Tibial nerve (tissue), 4 donors: ENCODE measurements at regions not wholly inside any gene's neighbourhood (a gene's known extent, or its start where the extent isn't known, plus 50 kb on each side); places are given as distances from the start of the nearest gene placed in this dataset.

ENCODE experiments used
- DNase-seq, 2 donors: peaks; one replicate each; pipeline ENCODE4 v3.0.0-alpha.2; 2019; ENCODE audit warnings: low spot score in 2 of 2
- H3K27ac ChIP-seq, 4 donors: fragments of 200-600 bp; sonication (generic) in 3 of 4; one replicate each; pipeline ENCODE4 v1.5.1; 2017 to 2019; ENCODE audit warnings: mild to moderate bottlenecking in 1 of 4
- H3K27me3 ChIP-seq, 2 donors: fragments of 200-600 bp; sonication (generic) in 1 of 2; one replicate each; pipeline versions ENCODE4 v1.5.1 to v1.6.0; 2017 to 2019
- H3K36me3 ChIP-seq, 3 donors: fragments of 200-600 bp; sonication (generic); one replicate each; pipeline ENCODE4 v1.5.1; 2018 to 2019
- H3K4me1 ChIP-seq, 4 donors: fragments of 200-600 bp; sonication (generic) in 3 of 4; one replicate each; pipeline ENCODE4 v1.5.1; 2017 to 2019
- H3K4me3 ChIP-seq, 4 donors: fragments of 200-600 bp; sonication (generic) in 3 of 4; one replicate each; pipeline ENCODE4 v1.5.1; 2017 to 2019; ENCODE audit warnings: mild to moderate bottlenecking in 1 of 4, moderate library complexity in 1 of 4
- H3K9me3 ChIP-seq, 4 donors: fragments of 200-600 bp; sonication (generic) in 3 of 4; one replicate each; pipeline ENCODE4 v1.5.1; 2017 to 2019
- EP300 ChIP-seq, 2 donors: sonication (generic); formaldehyde crosslinking; IDR thresholded peaks; one replicate each; pipeline ENCODE4 v1.6.1; 2017; ENCODE audit warnings: antibody characterized with exemption in 2 of 2, mild to moderate bottlenecking in 1 of 2
- POLR2A ChIP-seq, 2 donors: fragments of 450-650 bp; IDR thresholded peaks; one replicate each; pipeline ENCODE4 v1.6.1; 2017; ENCODE audit warnings: antibody characterized with exemption in 2 of 2, mild to moderate bottlenecking in 2 of 2, moderate library complexity in 2 of 2
- WGBS, 2 donors: methylation state at CpG; one replicate each; pipeline ENCODE4 v1.1.5; 2018; 5-methylcytosine and 5-hydroxymethylcytosine counted together
- TF ChIP-seq, protein P1 (sequence below), 5 experiments: fragments of 200-600 bp in 3 of 5; fragments of 450-650 bp in 2 of 5; sonication (generic) in 3 of 5; IDR thresholded peaks; one replicate each; pipeline ENCODE4 v1.5.1; 2016 to 2019; ENCODE audit warnings: antibody characterized with exemption in 5 of 5, mild to moderate bottlenecking in 3 of 5, moderate library complexity in 2 of 5

GRCh38 chr7:52726493-52726892 is 308.9 kb upstream of the POM121L12 start:
- WGBS, 2 donors: 78 to 88% methylated on average over 3 of the region's 3 CpGs
- TF ChIP-seq EP300 (IDR thresholded peaks at IDR 0.05): no peak
- no peak for TF ChIP-seq POLR2A (IDR thresholded peaks at IDR 0.05)
- TF ChIP-seq, protein P1, sequence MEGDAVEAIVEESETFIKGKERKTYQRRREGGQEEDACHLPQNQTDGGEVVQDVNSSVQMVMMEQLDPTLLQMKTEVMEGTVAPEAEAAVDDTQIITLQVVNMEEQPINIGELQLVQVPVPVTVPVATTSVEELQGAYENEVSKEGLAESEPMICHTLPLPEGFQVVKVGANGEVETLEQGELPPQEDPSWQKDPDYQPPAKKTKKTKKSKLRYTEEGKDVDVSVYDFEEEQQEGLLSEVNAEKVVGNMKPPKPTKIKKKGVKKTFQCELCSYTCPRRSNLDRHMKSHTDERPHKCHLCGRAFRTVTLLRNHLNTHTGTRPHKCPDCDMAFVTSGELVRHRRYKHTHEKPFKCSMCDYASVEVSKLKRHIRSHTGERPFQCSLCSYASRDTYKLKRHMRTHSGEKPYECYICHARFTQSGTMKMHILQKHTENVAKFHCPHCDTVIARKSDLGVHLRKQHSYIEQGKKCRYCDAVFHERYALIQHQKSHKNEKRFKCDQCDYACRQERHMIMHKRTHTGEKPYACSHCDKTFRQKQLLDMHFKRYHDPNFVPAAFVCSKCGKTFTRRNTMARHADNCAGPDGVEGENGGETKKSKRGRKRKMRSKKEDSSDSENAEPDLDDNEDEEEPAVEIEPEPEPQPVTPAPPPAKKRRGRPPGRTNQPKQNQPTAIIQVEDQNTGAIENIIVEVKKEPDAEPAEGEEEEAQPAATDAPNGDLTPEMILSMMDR (IDR thresholded peaks at IDR 0.05): no peak
- Histone ChIP-seq H3K27ac (no peak overlapping the region), H3K36me3 (no peaks in the 10 kb centered on the region), H3K4me3 (no peak overlapping the region), H3K4me1 (no peaks in the 10 kb centered on the region), H3K27me3 (no peaks in the 10 kb centered on the region), H3K9me3 (no peaks in the 10 kb centered on the region)
- no peak for DNase-seq

DNA sequence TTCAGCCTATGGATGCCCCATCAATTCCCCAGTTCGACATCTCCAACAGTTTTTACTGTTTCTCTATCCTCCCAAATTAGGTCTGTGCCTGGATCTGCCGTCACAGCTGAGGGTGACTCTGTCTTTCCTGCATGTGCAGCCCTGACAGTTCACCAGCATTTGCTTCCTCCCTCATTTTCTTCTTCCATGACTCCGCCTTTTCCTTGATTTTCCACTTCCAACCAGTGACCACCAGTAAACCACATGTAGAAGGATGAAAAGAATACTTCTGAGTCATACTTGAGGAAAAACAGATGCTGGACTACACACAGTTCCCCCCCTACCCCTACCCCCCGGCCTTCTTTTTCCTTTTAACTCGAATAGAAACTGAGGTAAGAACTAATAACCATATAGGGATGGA is 311.8 kb upstream of the POM121L12 start:
- H3K36me3 ChIP-seq: no peaks in the 10 kb centered on the region
- TF ChIP-seq, protein P1 (IDR thresholded peaks at IDR 0.05): no peak
- TF ChIP-seq EP300 (IDR thresholded peaks at IDR 0.05) (no peak), POLR2A (IDR thresholded peaks at IDR 0.05) (no peak)
- H3K27me3 ChIP-seq: no peaks in the 10 kb centered on the region
- DNase-seq: no peak
- no peak overlapping the region for H3K27ac ChIP-seq
- no peak overlapping the region for H3K4me3 ChIP-seq
- no peaks in the 10 kb centered on the region for H3K9me3 ChIP-seq
- no peaks in the 10 kb centered on the region for H3K4me1 ChIP-seq
- WGBS, 2 donors: 87 to 91% methylated on average over 5 of the region's 5 CpGs

DNA sequence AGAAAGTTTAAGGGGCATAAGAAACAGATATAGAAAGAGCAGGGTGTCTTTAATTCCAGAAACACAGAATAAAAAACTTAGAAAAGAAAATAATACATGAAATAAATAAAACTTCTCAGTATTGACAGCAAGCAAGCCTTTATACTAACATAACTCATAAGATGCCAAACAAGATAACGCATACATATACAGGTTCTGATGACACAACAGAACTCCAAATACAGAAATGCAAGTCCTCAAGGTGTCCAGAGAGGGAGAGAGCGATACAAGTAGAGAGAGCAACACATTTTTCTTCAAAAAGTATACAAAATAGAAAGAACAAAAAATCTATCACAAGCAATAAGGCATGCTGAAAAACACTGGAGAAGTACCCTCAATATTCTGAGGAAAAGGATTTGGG is 314.6 kb upstream of the POM121L12 start:
- TF ChIP-seq POLR2A (IDR thresholded peaks at IDR 0.05) (no peak), EP300 (IDR thresholded peaks at IDR 0.05) (no peak)
- TF ChIP-seq, protein P1 (IDR thresholded peaks at IDR 0.05): no peak
- 91 to 98% methylated on average over 2 of the region's 2 CpGs for WGBS, 2 donors
- no peaks in the 10 kb centered on the region for H3K36me3 ChIP-seq

DNA sequence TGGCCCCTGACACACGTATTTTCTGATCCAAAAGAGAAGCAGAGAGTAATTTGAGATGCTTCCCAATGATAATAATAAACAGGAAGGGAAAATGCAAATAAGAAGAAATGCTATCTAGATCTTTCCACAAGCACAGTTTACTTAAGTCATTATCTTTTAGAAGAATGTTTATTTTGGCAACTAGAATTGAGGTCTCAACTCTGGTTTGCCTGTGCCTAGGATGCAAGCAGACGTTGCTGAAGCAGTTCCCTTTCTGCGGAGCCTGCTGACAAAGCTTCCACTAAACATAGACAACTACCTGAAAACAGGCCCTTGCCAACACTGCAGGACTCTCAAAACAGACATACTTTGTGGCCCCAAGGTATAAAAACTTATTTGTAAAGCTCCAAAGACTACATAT is 315.8 kb upstream of the POM121L12 start:
- H3K4me1 ChIP-seq: no peaks in the 10 kb centered on the region
- WGBS, 2 donors: 44 to 56% methylated on average over 3 of the region's 3 CpGs
- no peak overlapping the region for H3K27ac ChIP-seq
- no peak for DNase-seq
- H3K27me3 ChIP-seq: no peaks in the 10 kb centered on the region
- H3K9me3 ChIP-seq: no peaks in the 10 kb centered on the region
- no peaks in the 10 kb centered on the region for H3K36me3 ChIP-seq
- H3K4me3 ChIP-seq: no peak overlapping the region
- no peak for TF ChIP-seq POLR2A (IDR thresholded peaks at IDR 0.05)
- TF ChIP-seq, protein P1 (IDR thresholded peaks at IDR 0.05): no peak
- no peak for TF ChIP-seq EP300 (IDR thresholded peaks at IDR 0.05)

More for the DNA sequence above, 314.6 kb upstream of the POM121L12 start:
- DNase-seq: no peak
- Histone ChIP-seq H3K27me3 (no peaks in the 10 kb centered on the region), H3K4me1 (no peaks in the 10 kb centered on the region), H3K9me3 (no peaks in the 10 kb centered on the region), H3K4me3 (no peak overlapping the region), H3K27ac (no peak overlapping the region)

GRCh38 chr7:52715701-52716100 is 319.7 kb upstream of the POM121L12 start:
- Histone ChIP-seq H3K27ac (no peak overlapping the region), H3K4me3 (no peak overlapping the region), H3K9me3 (no peaks in the 10 kb centered on the region), H3K27me3 (no peaks in the 10 kb centered on the region), H3K4me1 (no peaks in the 10 kb centered on the region), H3K36me3 (no peaks in the 10 kb centered on the region)
- TF ChIP-seq POLR2A (IDR thresholded peaks at IDR 0.05): no peak
- TF ChIP-seq, protein P1 (IDR thresholded peaks at IDR 0.05): no peak
- TF ChIP-seq EP300 (IDR thresholded peaks at IDR 0.05): no peak
- DNase-seq: no peak
- 87 to 89% methylated on average over 7 of the region's 7 CpGs for WGBS, 2 donors
